ENCODE measurements at regions not wholly inside any gene's neighbourhood (a gene's known extent, or its start where the extent isn't known, plus 50 kb on each side); places are given as distances from the start of the nearest gene placed in this dataset.

GRCh38 chr10:84683550-84683949 lies 355.2 kb downstream of the CCSER2 start:
- DNase-seq (ENCODE audit: low spot score) = no peak
- no peak for TF ChIP-seq CTCF (IDR thresholded peaks at IDR 0.05; ENCODE audit: extremely low read depth, missing control alignments)

- no peak for TF ChIP-seq CTCF (IDR thresholded peaks at IDR 0.05; ENCODE audit: extremely low read depth, missing control alignments)
Observed at GRCh38 chr10:84683980-84684740, 355.8 kb downstream of the CCSER2 start.

GRCh38 chr10:84685047-84685660 lies 356.8 kb downstream of the CCSER2 start:
- no peak for DNase-seq (ENCODE audit: low spot score)
- no peak for TF ChIP-seq CTCF (IDR thresholded peaks at IDR 0.05; ENCODE audit: extremely low read depth, missing control alignments)

More at GRCh38 chr10:84683980-84684740, 355.8 kb downstream of the CCSER2 start:
- DNase-seq (ENCODE audit: low spot score) = no peak

- no peak for DNase-seq (ENCODE audit: low spot score)
- no peak for TF ChIP-seq CTCF (IDR thresholded peaks at IDR 0.05; ENCODE audit: extremely low read depth, missing control alignments)
Observed at GRCh38 chr10:84693006-84693405, 364.6 kb downstream of the CCSER2 start.

GRCh38 chr10:84695902-84696301 lies 367.5 kb downstream of the CCSER2 start:
- DNase-seq (ENCODE audit: low spot score) = no peak
- TF ChIP-seq CTCF (IDR thresholded peaks at IDR 0.05; ENCODE audit: extremely low read depth, missing control alignments) = no peak

- no peak for DNase-seq (ENCODE audit: low spot score)
- no peak for TF ChIP-seq CTCF (IDR thresholded peaks at IDR 0.05; ENCODE audit: extremely low read depth, missing control alignments)
Observed at GRCh38 chr10:84696610-84697009, 368.2 kb downstream of the CCSER2 start.

- no peak for DNase-seq (ENCODE audit: low spot score)
- TF ChIP-seq CTCF (IDR thresholded peaks at IDR 0.05; ENCODE audit: extremely low read depth, missing control alignments) = no peak
Observed at GRCh38 chr10:84698989-84699388, 370.6 kb downstream of the CCSER2 start.

Measured in GM20000 (cell line).